Activated CD8-positive, alpha-beta memory T cell treated with anti-CD3 and anti-CD28 coated beads, Interleukin-2, amount 50 U/mL, for 4 hours (primary cell): ENCODE measurements at regions not wholly inside any gene's neighbourhood (a gene's known extent, or its start where the extent isn't known, plus 50 kb on each side); places are given as distances from the start of the nearest gene placed in this dataset.

Experiments
- DNase-seq: peaks from one replicate; pipeline ENCODE4 v3.0.0-alpha.2; 2020

GRCh38 chr9:27752069-27752468 is 178.8 kb upstream of the C9orf72 start:
- no peak for DNase-seq

- no peak for DNase-seq
These were observed 182.6 kb upstream of the C9orf72 start for GRCh38 chr9:27755846-27756245.

- DNase-seq, result no peak
These were observed 183.1 kb upstream of the C9orf72 start for GRCh38 chr9:27756418-27756817.

- DNase-seq, result no peak
These were observed 190.6 kb upstream of the C9orf72 start for GRCh38 chr9:27763831-27764230.

- no peak for DNase-seq
These were observed 192.2 kb upstream of the C9orf72 start for GRCh38 chr9:27765266-27766072.

GRCh38 chr9:27766073-27766835 is 193.0 kb upstream of the C9orf72 start:
- DNase-seq, result no peak

GRCh38 chr9:27768781-27769180 is 195.5 kb upstream of the C9orf72 start:
- no peak for DNase-seq

- no peak for DNase-seq
These were observed 197.3 kb upstream of the C9orf72 start for GRCh38 chr9:27770541-27770940.

GRCh38 chr9:27771803-27772545 is 198.7 kb upstream of the C9orf72 start:
- DNase-seq, result no peak

GRCh38 chr9:27784847-27785713 is 211.8 kb upstream of the C9orf72 start:
- DNase-seq, result no peak

GRCh38 chr9:27785714-27786100 is 212.4 kb upstream of the C9orf72 start:
- no peak for DNase-seq

GRCh38 chr9:27787891-27788290 is 214.6 kb upstream of the C9orf72 start:
- no peak for DNase-seq

GRCh38 chr9:27791311-27791710 is 218.0 kb upstream of the C9orf72 start:
- no peak for DNase-seq

GRCh38 chr9:27792971-27793689 is 219.8 kb upstream of the C9orf72 start:
- no peak for DNase-seq

GRCh38 chr9:27799326-27799725 is 226.0 kb upstream of the C9orf72 start:
- DNase-seq, result no peak

GRCh38 chr9:27800159-27800558 is 226.9 kb upstream of the C9orf72 start:
- no peak for DNase-seq

- DNase-seq, result no peak
These were observed 227.6 kb upstream of the C9orf72 start for GRCh38 chr9:27800692-27801370.

- no peak for DNase-seq
These were observed 228.3 kb upstream of the C9orf72 start for GRCh38 chr9:27801545-27801944.

GRCh38 chr9:27802418-27802817 is 229.1 kb upstream of the C9orf72 start:
- no peak for DNase-seq

- no peak for DNase-seq
These were observed 235.6 kb upstream of the C9orf72 start for GRCh38 chr9:27808864-27809263.

- no peak for DNase-seq
These were observed 244.5 kb upstream of the C9orf72 start for GRCh38 chr9:27817747-27818146.
